COLO668 (cell line): ENCODE measurements at regions not wholly inside any gene's neighbourhood (a gene's known extent, or its start where the extent isn't known, plus 50 kb on each side); places are given as distances from the start of the nearest gene placed in this dataset.
A peak's percentile ranks its signal among the peaks of the same experiment; 100 is the strongest.

Experiments
- DNase-seq: peaks from one replicate; lab custom pipeline; 2025; ENCODE audit not compliant: unreplicated experiment; lab: John Stamatoyannopoulos, UW

GRCh38 chr9:107431461-107431860 is 58.1 kb downstream of the KLF4 start:
- DNase-seq = no peak

DNA sequence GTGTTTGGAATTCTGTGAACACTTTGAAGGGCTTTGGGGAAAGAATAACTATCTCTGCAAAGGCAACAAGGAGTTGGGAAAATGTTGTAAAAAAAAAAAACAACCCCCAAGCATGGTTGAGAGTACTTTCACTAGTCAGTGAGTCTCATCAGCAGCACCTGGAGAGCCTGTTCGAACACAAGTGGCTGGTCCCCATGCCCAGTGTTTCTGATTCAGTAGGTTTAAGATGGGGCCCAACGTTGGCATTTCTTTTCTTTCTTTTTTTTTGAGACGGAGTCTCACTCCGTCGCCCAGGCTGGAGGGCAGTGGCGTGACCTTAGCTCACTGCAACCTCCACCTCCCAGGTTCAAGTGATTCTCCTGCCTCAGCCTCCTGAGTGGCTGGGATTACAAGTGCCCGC is 59.5 kb downstream of the KLF4 start:
- no peak for DNase-seq

DNA sequence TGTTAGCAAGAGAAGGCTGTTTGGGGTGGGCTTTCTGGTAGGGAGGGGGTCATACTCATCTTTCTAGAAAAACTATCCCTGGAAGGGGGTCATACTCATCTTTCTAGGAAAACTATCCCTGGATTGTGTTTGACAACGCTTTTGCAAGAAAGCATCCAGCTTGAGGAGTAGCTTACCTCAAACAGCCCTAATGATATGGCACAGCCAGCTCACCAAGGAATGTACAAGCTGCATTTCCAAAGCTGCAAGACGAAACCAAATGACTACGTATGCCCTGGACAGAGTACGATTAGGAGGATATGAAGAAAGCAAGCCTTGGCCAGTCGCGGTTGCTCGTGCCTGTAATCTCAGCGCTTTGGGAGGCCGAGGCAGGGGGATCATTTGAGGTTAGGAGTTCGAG is 63.4 kb downstream of the KLF4 start:
- no peak for DNase-seq

DNA sequence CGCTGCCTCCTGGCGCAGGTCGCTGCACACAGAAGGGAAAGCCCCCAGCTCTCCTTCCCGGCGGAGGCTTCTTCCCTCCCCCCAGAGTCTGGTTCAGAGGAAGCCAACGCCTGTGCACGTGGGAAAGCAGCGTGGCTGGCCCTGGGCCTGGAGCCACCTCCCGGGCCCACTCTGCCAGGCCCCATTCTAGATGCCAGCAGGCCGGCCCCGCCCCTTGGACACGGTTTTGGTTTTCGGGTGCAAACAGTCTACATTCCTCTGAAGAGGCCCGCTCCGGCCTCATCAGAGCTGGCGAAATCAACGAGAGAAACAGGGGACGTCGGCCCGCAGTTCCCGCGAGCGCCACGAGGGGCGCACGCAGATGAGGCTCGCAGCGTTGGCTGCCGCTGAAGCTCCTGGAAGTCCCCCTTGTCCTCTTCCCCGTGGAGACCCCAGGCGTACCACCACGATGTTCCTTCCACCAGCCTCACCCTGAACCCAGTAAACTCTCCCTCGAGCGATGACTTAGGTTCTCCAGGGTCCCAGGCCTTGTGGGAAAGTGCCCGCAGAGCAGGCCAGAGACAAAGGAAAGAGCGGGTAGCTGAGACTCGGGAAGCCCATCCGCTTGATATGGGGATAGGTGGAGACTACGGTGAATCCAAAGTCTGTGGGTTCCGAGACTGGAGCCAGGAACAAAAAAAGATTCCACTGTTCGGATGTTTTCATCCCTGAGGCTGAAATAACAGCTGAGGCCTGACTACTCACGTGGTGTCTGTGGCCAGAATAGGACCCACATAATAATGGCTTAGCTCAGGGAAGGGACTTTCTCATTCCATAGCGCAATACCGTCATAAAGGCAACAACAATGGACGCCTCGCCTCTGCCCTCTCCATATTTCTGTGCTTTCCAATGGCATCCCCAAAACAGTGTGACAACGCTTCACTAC is 64.2 kb downstream of the KLF4 start:
- DNase-seq = peak; percentile 40

DNA sequence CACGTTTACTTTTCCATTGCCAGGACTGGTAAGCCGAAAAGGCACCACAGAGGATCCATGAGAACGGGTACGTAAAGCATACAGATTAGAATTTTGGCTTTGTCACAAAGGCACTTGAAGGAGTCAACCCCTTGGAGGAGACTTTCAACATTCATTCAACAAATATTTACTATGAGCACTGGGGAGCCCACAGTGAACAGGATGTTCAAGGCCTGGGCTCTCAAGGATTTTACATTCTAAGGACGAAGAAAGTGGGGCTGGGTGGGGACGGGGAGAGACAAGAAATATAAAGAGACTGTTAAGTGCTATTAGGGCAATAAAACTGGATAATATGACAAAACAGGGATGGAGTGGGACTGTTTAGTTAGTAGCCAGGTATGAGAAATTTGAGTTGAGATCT is 66.0 kb downstream of the KLF4 start:
- DNase-seq = no peak

- DNase-seq = peak; percentile 85
These were observed 67.1 kb downstream of the KLF4 start for GRCh38 chr9:107422189-107423185.

DNA sequence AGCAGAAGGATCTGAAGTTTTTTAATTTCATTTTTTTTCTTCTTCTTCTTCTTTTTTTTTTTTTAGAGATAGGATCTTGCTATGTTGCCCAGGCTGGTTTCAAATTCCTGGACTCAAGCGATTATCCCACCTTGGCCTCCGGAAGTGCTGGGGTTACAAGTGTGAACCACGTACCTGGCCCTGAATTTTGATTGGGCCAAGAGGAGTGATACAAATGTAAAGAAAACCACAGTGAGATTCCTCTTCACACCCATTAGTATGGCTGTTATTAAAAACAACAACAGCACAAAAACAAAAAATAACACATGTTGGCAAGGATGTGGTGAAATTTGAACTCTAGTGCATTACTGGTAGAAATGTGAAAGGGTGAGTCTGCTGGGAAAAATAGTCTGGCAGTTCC is 79.1 kb downstream of the KLF4 start:
- DNase-seq = no peak

- DNase-seq = no peak
These were observed 79.8 kb downstream of the KLF4 start for GRCh38 chr9:107409581-107410389.

- no peak for DNase-seq
These were observed 81.9 kb downstream of the KLF4 start for GRCh38 chr9:107407675-107408074.

- DNase-seq = no peak
These were observed 84.1 kb downstream of the KLF4 start for GRCh38 chr9:107405511-107405910.

DNA sequence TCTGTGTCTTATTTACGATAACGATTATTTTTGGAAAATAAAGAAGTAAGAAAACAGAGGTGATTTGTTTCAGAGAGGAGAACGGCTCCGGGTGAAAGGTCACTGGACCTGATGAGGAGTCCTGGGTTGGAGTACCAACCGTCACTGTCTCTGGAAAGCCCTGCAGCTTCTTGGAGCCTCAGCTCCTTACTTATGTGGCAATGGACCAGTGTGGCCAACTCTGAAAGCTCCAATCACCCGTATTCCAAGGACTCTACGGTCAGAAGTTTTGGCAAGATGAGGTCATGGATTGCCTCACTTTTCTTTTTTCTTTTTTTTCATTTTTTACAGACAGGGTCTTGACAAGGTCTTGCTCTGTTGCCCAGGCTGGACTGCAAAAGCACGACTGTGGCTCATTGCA is 84.8 kb downstream of the KLF4 start:
- no peak for DNase-seq

DNA sequence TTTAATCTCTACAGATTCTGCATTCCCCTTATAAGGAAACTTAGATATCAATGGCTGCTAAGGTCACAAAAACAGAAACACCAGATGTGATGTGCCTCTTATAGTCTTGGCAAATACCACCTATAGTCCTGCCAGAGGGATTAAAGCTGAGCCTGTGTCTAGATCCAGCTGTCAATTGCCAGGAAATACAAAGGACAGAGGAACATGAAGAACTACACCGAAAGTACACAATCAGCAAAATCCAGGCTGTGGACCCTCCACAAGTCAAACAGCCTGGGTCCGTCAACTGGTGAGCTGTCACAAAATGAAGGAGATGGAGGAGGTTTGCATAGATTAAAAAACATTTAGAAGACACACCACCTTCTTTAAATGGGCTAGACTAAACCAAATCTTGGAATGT is 85.4 kb downstream of the KLF4 start:
- DNase-seq = no peak

DNA sequence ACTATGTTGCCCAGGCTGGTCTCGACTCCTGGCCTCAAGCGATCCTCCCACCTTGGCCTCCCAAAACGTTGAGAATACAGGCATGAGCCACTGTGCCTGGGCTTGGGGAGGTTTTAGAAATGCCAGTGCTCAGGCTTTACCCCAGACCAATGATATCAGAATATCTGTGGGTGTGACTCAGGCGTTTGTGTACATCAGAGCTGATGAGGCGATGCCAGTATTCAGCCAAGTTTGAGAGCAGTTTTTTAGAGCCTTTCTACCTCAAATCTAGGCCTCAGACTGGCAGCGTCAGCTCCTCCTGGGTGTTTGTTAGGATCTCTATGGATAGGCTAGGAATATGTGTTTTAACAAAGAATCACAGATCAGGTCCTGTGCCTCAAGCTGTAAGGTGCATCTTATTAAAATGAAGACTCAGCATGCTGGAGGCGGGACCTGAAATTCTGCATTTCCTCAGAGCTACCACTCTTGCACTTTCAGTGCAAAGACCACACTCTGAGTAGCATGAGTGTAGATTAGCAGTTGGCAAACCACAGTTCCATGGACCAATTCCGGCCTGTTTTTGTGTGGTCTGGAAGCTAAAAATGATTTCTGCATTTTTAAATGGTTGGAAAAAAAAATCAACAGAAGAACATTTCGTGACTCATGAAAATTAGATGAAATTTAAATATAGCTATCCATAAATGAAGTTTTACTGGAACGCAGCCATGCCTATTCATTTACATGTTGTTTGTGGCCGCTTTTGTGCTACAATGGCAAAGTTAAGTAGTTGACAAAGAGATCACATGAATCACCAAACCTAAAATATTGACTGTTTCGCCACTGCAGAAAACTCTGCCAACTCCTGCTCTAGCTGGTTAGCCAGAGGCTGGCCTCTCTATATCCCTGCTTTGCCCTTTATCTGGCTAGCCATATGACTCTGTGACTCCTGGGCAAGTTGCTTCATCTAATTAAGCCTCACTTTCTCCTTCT is 92.2 kb downstream of the KLF4 start:
- no peak for DNase-seq

DNA sequence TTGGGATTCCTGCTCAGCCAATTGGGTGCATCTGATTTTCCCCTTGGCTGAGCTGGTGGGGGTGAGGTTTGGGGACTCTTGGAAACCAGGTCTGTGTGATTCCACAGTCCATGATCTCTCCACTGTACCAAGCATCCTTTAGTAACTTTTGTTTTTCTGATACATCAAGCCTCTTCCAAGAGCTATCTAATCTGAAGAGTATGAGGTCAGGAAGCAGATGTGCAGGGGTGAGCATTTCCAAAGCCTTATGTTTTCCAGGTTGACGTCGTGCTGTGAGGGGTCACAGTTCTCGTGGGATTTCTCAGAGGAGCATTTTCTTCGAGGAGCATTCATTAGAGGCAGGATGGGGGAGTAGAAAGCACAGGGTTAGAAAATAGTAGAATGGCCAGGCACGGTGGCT is 95.3 kb downstream of the KLF4 start:
- DNase-seq = no peak

DNA sequence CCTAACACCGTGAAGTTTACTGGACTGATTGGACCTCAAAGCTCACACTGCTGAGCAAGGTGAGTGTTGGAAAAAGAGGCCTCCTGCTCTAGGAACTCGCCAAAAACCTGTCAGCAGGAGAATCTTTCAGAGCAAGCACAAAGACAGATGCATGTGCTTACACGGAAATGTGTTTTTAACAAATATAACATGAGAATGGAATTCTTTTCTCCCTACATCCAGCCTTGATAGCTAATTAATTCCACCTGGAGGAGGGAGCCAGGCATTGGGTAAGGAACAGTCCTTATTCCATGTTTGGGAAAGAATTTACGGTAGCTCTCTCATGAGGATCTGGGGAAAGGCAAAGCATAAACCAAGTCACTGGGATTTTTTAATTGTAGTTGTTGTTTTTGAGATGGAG is 98.8 kb downstream of the KLF4 start:
- no peak for DNase-seq

DNA sequence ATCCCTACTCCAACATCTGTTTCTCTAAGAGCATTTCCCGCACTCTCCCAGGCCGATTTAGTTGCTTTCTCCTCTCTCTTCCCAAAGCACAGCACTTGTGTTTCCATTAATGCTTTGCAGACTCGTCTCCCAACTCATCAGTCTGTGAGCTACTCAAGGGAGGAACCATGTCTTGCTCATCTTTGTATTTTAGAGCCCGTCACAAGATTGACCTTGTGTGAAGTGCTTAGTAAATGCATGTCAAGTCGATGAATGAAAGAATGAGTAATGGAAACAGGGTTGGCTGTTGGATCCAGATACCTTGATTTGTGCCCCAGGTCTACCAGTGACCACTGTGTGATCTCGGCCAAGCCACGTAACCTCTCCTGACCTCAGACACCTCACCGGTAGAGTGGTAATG is 99.3 kb downstream of the KLF4 start:
- DNase-seq = no peak

GRCh38 chr9:107389617-107390071 is 99.9 kb downstream of the KLF4 start:
- DNase-seq = no peak

- no peak for DNase-seq
These were observed 100.7 kb downstream of the KLF4 start for GRCh38 chr9:107388890-107389289.

DNA sequence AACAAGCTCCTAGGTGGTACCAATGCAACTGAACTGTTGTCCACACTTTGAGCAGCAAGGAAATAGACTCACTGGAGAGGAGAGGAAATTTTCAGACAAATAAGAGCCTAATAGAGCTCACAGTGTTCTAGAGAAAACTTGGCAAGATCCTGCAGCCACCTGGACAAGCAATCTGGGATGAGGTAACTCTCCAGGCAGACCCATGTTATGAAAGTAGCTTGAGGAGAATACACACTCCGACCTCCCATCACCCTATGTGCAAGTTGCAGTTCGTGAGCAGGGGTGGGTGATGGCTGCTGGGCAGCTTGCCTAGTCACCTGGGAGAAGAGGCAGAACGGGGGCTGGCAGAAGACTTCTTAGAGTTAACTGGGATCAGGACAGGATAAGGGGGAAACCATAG is 102.2 kb downstream of the KLF4 start:
- no peak for DNase-seq

DNA sequence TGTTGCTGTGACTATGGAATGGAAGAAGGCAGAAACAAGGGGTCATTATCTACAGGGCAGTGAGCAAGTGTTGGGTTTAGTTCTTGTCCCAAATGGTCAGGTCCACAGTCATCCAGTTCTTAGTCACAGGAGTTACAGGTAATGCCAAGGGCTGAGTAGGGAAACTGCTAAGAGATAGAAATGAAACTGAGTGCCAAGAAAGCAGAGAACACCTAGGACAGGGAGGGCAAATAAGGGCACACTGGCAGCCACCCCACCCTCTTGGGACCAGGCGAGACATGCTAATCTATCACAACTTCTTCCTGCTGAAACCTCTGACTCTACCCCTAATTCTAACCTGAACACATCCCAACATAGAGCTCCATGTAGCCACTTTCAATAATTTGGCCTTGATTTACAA is 103.2 kb downstream of the KLF4 start:
- DNase-seq = no peak
